BE2C (cell line): ENCODE measurements at regions not wholly inside any gene's neighbourhood (a gene's known extent, or its start where the extent isn't known, plus 50 kb on each side); places are given as distances from the start of the nearest gene placed in this dataset.

Experiments used
- DNase-seq: peaks from one replicate; pipeline ENCODE4 v3.0.0-alpha.2; 2020
- H3K27me3 ChIP-seq: fragments of 250-450 bp; sonication (Bioruptor Pico); 2 replicates; pipeline ENCODE4 v1.5.1; 2020; ENCODE audit warnings: mild to moderate bottlenecking
- H3K36me3 ChIP-seq: fragments of 250-450 bp; sonication (Bioruptor Pico); 2 replicates; pipeline ENCODE4 v1.5.1; 2020; ENCODE audit warnings: mild to moderate bottlenecking
- H3K4me1 ChIP-seq: fragments of 250-450 bp; sonication (Bioruptor Pico); 2 replicates; pipeline ENCODE4 v1.5.1; 2020
- H3K4me3 ChIP-seq: 2 replicates; pipeline ENCODE4 v1.5.1; 2011; ENCODE audit warnings: low read depth, low read length
- H3K9me3 ChIP-seq: fragments of 250-450 bp; sonication (Bioruptor Pico); 2 replicates; pipeline ENCODE4 v1.5.1; 2020
- CTCF ChIP-seq: IDR thresholded peaks from 2 replicates; pipeline ENCODE4 v1.5.1; 2012; ENCODE audit warnings: mild to moderate bottlenecking, low read depth, low read length

- no peak for DNase-seq
- Histone ChIP-seq H3K9me3 (no peaks in the 10 kb centered on the region), H3K4me3 (no peak overlapping the region), H3K36me3 (no peaks in the 10 kb centered on the region), H3K4me1 (peaks cover 17% of the 10 kb centered on the region), H3K27me3 (no peaks in the 10 kb centered on the region)
- no peak for TF ChIP-seq CTCF
These were observed 170.8 kb downstream of the BUD13 start for GRCh38 chr11:116601814-116602636.

GRCh38 chr11:116600930-116601329, 171.9 kb downstream of the BUD13 start:
- Histone ChIP-seq H3K27me3 (no peaks in the 10 kb centered on the region), H3K9me3 (no peaks in the 10 kb centered on the region), H3K36me3 (no peaks in the 10 kb centered on the region), H3K4me3 (no peak overlapping the region), H3K4me1 (peaks cover 15% of the 10 kb centered on the region)
- no peak for DNase-seq
- no peak for TF ChIP-seq CTCF

- DNase-seq, result no peak
- Histone ChIP-seq H3K9me3 (no peaks in the 10 kb centered on the region), H3K27me3 (no peaks in the 10 kb centered on the region), H3K4me1 (peaks cover 10% of the 10 kb centered on the region), H3K36me3 (no peaks in the 10 kb centered on the region), H3K4me3 (no peak overlapping the region)
- TF ChIP-seq CTCF, result no peak
These were observed 174.2 kb downstream of the BUD13 start for GRCh38 chr11:116598556-116598955.

DNA sequence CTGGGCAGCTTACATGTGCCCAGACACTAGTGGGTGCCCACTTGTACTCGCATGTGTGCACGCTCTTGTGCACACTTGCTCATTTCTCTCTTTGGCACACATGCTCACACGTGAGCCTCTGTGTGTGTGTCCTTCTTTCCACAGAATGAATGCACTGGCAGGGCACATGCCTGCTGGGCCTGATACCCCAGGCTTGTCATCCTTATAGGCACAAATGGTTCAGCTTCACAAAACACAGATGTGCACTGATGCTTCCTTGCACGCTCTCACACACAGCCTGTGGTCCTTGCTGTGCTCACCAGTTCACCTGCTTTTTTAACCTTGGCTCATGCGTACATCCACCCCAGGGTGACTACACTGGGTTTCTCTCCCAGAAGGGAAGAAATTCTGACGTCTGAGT, 174.8 kb downstream of the BUD13 start:
- no peaks in the 10 kb centered on the region for H3K36me3 ChIP-seq
- no peak for TF ChIP-seq CTCF

DNA sequence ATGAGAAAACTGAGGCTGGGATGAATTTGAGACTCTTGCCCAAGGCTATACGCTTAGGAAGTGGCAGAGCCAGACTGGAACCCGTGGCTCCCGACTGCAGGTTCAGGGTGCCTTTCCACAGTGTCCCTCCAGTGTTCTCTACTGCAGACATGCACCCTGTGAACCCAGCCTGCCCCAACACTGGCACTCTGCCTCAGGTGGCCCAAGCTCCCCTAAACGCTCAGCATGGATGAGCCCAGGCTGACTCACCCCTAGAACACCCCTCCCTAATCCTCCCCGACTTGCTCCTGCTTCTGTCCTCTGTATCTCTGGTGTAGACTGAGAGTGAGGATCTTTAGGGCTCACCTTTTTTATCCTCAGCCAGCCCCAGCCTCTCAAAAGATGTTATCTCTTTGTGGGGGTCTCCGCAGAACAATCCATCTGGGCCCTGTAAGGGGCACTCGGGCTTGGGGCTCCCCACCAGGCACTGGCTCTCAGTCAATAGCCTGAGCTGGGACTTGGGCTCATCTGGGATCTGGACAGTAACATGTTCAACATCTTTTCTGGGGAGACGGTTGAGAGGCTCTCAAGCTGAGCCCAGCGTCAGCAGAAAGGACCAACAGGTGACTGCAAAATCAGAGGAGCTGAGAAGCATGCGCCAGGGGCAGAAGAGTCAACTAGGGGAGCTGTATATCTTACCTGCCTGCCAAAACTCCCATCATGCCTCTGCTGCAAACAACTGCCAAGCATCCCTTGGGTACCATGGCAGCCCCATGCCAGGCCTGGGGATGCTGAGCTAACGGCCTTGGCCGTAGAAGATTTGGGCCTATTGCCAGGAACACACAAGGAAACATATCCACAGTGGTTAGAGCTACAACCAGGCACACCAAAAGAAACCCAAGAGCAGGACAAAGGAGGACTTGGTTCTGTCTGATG, 176.2 kb downstream of the BUD13 start:
- no peak for DNase-seq
- H3K36me3 ChIP-seq, result no peaks in the 10 kb centered on the region
- H3K9me3 ChIP-seq, result no peaks in the 10 kb centered on the region
- peaks cover 1% of the 10 kb centered on the region for H3K4me1 ChIP-seq
- TF ChIP-seq CTCF, result no peak
- H3K27me3 ChIP-seq, result no peaks in the 10 kb centered on the region
- no peak overlapping the region for H3K4me3 ChIP-seq

More for the DNA sequence above, 174.8 kb downstream of the BUD13 start:
- Histone ChIP-seq H3K4me3 (no peak overlapping the region), H3K27me3 (no peaks in the 10 kb centered on the region), H3K4me1 (peaks cover 10% of the 10 kb centered on the region), H3K9me3 (no peaks in the 10 kb centered on the region)
- DNase-seq, result no peak
